Adipose tissue (tissue), 3 donors: ENCODE measurements at regions not wholly inside any gene's neighbourhood (a gene's known extent, or its start where the extent isn't known, plus 50 kb on each side); places are given as distances from the start of the nearest gene placed in this dataset.

Experiments used
- H3K27ac ChIP-seq: one replicate; pipeline ENCODE4 v1.5.1; 2013; ENCODE audit warnings: low read depth, low read length
- WGBS, 3 donors: extraction: QIAGEN DNeasy Blood & Tissue Kit; methylation state at CpG; one replicate each; pipeline ENCODE4 v1.1.7; 2013; 5-methylcytosine and 5-hydroxymethylcytosine counted together
- donor health status: healthy with polysubstance abuse.
- donor health status: Bipolar disorder and iron deficiency.
- donor health status: healthy.

- no peak overlapping the region for H3K27ac ChIP-seq
These were observed 577.5 kb downstream of the USP25 start for GRCh38 chr21:16307256-16307655.

- no peak overlapping the region for H3K27ac ChIP-seq
- 30 to 50% (median 42%) methylated on average over 1 of the region's 1 CpG for WGBS, 3 donors
These were observed 578.5 kb downstream of the USP25 start for GRCh38 chr21:16308269-16308668.

DNA sequence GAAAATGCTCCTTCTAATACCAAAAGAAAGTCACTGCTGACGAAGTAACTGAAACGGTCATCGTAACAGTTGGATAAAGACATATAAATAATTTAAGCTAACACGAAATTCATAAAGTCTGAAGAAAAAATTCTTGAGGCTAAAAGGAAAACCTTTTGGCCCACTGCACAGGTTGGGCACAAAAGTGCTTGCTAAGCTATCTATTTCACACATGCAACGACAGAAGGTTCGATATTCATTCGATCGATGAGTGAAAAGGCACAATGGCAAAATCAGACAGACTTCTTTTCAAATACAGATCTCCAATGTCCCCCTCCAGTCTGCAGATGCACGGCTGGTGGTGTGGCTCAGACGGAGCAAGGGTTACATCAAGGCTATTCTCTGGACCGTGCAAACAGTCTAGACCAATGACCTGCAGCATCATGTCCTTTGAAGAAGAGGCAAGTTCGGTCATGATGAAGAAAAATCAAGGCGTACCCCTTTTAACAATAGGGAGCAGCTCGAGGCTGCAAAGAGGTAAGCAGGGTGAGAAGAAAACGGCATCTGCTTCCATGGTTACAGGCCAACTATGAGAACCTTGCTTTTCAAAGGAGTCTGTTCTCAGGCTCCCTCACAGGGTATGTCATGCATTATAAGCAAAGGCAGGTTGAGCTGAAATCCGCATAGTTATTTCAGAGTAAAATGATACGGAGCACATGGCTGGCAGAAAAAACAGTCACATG lies 579.6 kb downstream of the USP25 start:
- 84 to 90% (median 90%) methylated on average over 17 of the region's 17 CpGs for WGBS, 3 donors
- H3K27ac ChIP-seq = no peak overlapping the region

DNA sequence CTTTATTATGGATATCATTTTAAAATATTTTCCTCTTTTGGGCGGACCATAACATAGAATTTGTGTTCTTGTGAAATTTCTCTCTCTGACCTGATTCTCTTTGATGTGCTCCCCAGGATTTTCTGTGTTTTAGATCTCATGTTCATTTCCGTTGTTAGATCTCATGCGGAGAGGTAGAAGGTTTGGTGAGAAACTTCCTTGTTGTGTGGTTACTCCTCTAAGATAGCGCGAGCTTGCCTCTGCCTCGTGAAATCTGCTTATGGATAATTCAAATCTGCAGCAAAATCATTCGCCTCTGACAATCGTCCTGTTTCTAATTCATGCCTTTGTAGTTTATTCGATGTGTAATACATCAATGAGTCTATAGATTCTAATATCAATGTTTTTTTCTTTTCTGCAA lies 580.4 kb downstream of the USP25 start:
- no peak overlapping the region for H3K27ac ChIP-seq
- 91 to 96% (median 95%) methylated on average over 9 of the region's 9 CpGs for WGBS, 3 donors

- WGBS, 3 donors = 68 to 88% (median 87%) methylated on average over 3 of the region's 3 CpGs
- no peak overlapping the region for H3K27ac ChIP-seq
These were observed 581.4 kb downstream of the USP25 start for GRCh38 chr21:16311229-16311628.

- H3K27ac ChIP-seq = no peak overlapping the region
These were observed 582.5 kb downstream of the USP25 start for GRCh38 chr21:16312321-16312720.

- WGBS, 3 donors = 85 to 98% (median 93%) methylated on average over 1 of the region's 1 CpG
- H3K27ac ChIP-seq = no peak overlapping the region
These were observed 585.4 kb downstream of the USP25 start for GRCh38 chr21:16315223-16315622.

- H3K27ac ChIP-seq = no peak overlapping the region
These were observed 589.0 kb downstream of the USP25 start for GRCh38 chr21:16318651-16319300.

- H3K27ac ChIP-seq = no peak overlapping the region
- 97 to 100% (median 97%) methylated on average over 1 of the region's 1 CpG for WGBS, 3 donors
These were observed 590.3 kb downstream of the USP25 start for GRCh38 chr21:16320110-16320509.

DNA sequence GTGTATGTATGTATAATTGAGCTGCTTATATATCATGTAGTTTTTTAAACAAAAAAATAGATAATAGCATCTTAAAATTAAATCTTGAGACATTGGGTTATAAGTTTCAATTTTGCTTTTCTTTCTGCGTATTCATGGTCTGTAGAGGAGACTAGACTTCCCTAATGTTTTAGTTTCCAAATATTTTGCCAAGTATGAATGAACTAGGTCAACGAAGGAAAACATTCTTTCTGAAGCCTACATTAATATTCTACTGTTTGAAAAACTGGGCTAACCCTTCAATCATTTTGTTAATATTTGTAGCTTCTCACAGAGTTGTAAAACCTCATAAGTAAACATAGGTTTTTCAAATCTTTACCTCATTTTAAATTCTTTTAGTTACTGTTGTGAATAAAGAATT lies 592.7 kb downstream of the USP25 start:
- WGBS, 3 donors = 51 to 65% (median 52%) methylated on average over 2 of the region's 2 CpGs
- no peak overlapping the region for H3K27ac ChIP-seq

GRCh38 chr21:16323596-16323995 lies 593.8 kb downstream of the USP25 start:
- no peak overlapping the region for H3K27ac ChIP-seq
- 40 to 65% (median 61%) methylated on average over 1 of the region's 1 CpG for WGBS, 3 donors

DNA sequence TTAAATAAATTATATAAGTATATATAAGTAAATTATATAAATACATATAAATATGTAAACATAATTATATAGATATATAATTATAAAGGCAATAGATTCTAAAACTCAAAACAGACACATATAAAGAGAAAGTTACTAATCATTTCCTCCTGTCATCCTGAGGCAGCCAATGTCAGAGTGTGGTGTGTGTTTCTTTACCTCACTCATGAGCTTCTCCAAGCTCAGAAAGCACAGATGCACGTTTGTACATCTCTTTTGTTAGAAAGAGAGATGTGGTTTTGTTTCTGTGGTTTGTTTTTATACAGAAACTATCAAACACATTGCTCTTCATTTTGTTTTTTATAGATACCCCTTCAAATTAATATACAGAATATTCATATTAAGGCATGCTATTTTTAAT lies 594.8 kb downstream of the USP25 start:
- no peak overlapping the region for H3K27ac ChIP-seq
- WGBS, 3 donors = 17 to 45% (median 22%) methylated on average over 1 of the region's 1 CpG

GRCh38 chr21:16330082-16330907 lies 600.5 kb downstream of the USP25 start:
- no peak overlapping the region for H3K27ac ChIP-seq
- WGBS, 3 donors = 27 to 32% (median 30%) methylated on average over 6 of the region's 6 CpGs

DNA sequence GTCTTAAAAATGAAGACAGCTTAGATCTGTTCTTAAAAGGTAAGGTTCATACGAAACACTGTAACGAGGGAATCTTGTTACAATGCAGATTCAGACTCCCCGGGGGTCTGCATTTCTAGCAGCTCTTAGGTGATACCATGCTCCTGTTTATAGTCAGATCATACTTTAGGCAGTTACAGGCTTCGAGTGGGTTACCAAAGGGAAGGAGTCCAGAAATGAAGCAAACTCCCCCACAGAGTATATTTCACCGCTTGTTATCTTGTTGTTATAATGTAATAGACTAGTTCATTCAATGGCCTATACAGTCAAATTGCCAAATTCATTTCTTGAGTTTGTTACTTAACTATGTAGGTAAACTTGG lies 601.1 kb downstream of the USP25 start:
- no peak overlapping the region for H3K27ac ChIP-seq
- 63 to 71% (median 68%) methylated on average over 5 of the region's 5 CpGs for WGBS, 3 donors

DNA sequence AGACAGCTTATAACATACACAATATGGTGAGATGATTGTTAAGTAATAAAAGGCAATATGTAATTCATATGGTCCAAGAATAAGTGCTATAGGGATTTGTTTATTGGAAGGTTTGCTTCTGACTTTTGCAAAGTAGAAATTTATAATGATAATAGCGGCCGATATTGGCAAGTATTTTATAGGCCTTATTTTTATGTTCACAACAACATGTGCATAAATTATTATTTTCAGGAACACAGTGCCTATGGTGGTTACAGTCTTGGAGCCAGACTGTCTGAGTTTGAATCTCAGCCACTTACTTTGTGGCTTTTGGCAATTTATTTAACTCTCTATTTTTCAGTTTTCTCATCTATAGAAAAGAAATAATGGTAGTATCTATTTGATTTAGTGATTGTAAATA lies 607.5 kb downstream of the USP25 start:
- WGBS, 3 donors = 93 to 95% (median 95%) methylated on average over 2 of the region's 2 CpGs

GRCh38 chr21:16342932-16343331 lies 613.1 kb downstream of the USP25 start:
- WGBS, 3 donors = 81 to 93% (median 90%) methylated on average over 1 of the region's 1 CpG

More for the DNA sequence above, 607.5 kb downstream of the USP25 start:
- no peak overlapping the region for H3K27ac ChIP-seq

DNA sequence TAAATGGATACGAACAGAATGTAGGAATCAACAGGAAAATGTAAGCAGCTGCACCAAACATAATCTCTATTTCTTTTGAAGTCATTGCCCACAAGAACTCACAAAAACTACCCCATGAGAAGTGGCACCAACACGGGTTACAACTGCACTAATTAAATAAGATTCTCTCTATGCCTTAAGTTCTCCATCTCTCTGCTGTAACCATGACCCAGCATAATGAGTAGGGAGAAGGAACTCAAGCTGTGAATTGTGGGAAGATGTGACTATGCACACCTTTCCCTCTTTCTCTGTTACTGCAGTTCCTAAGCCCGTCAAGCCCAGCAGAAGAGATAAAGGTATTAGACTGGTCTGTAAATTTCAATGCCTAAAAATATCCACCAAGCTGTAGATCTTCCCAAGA lies 614.0 kb downstream of the USP25 start:
- no peak overlapping the region for H3K27ac ChIP-seq
- WGBS, 3 donors = 79 to 88% (median 87%) methylated on average over 3 of the region's 3 CpGs

More at GRCh38 chr21:16342932-16343331, 613.1 kb downstream of the USP25 start:
- no peak overlapping the region for H3K27ac ChIP-seq

- WGBS, 3 donors = 95% methylated on average over 1 of the region's 1 CpG
- H3K27ac ChIP-seq = no peak overlapping the region
These were observed 616.0 kb downstream of the USP25 start for GRCh38 chr21:16345757-16346156.

DNA sequence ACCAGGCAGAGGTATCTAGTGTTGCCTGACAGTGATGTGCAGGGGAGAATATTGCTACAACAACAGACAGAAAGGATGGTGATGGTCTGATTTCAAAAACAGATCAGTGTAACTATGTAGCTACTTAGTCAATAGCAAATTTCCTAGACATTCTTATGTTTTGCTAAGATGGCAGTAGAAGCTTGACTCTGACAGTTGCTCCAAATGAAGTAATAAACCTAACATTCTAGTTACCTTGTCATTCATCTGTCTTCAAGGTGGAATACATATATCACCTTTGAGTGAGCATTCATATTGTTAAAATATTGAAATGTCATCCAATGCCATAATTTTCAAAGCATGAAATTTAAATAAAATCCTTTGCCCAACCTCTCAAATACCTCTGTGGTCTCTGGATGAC lies 617.4 kb downstream of the USP25 start:
- H3K27ac ChIP-seq = no peak overlapping the region

DNA sequence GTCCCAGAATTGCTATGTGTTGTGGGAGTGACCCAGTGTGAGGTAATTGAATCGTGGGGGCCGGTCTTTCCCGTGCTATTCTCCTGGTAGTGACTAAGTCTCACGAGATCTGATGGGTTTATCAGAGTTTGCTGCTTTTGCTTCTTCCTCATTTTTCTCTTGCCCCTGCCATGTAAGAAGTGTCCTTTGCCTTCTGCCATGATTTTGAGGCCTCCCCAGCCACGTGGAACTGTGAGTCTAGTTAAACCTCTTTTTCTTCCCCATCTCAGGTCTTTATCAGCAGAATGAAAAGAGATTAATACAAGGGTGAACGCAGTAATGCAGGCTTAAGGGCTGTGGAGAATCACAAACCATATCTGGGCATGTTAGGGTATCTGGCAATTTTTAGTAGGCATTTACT lies 624.0 kb downstream of the USP25 start:
- H3K27ac ChIP-seq = no peak overlapping the region
- WGBS, 3 donors = 80 to 86% (median 81%) methylated on average over 6 of the region's 6 CpGs
